Right lobe of liver (tissue), 4 donors: ENCODE measurements at regions not wholly inside any gene's neighbourhood (a gene's known extent, or its start where the extent isn't known, plus 50 kb on each side); places are given as distances from the start of the nearest gene placed in this dataset.

Experiments used
- CTCF ChIP-seq, 4 donors: fragments of 200-600 bp in 3 of 4; fragments of 450-650 bp in 1 of 4; IDR thresholded peaks; one replicate each; pipeline versions ENCODE4 v1.5.1 to v1.8.0; 2016 to 2022; ENCODE audit warnings: antibody characterized with exemption in 4 of 4, mild to moderate bottlenecking in 2 of 4
- POLR2A ChIP-seq: fragments of 450-650 bp; IDR thresholded peaks from one replicate; pipeline ENCODE4 v1.6.1; 2017; ENCODE audit warnings: antibody characterized with exemption, mild to moderate bottlenecking
- donor health status: DM: no; HTN: no; CAD: no.
- donor health status: DM: no; HTN: no; CAD: no.
- donor health status: DM: no; HTN: yes; CAD: no.

- no peak for TF ChIP-seq CTCF (IDR thresholded peaks at IDR 0.05)
- no peak for TF ChIP-seq POLR2A
Measured at GRCh38 chr5:125979636-125980035, 443.6 kb upstream of the GRAMD2B start.
